ENCODE measurements at regions not wholly inside any gene's neighbourhood (a gene's known extent, or its start where the extent isn't known, plus 50 kb on each side); places are given as distances from the start of the nearest gene placed in this dataset.

GRCh38 chr1:60262701-60263100, 189.1 kb upstream of the C1orf87 start:
- no peak for TF ChIP-seq HOXA7 (CRISPR knock-in tag; IDR thresholded peaks at IDR 0.05; ENCODE audit: borderline replicate concordance)
- no peak for TF ChIP-seq ZNF366 (tag by site-specific recombination; conservative IDR thresholded peaks at IDR 0.05)
- no peak for TF ChIP-seq ZNF558 (tag by site-specific recombination; IDR thresholded peaks at IDR 0.05)
- TF ChIP-seq ZBTB49 (tag by site-specific recombination; IDR thresholded peaks at IDR 0.05; ENCODE audit: low read depth) = no peak
- TF ChIP-seq ZNF514 (tag by site-specific recombination; IDR thresholded peaks at IDR 0.05) = no peak
- no peak for TF ChIP-seq ZNF391 (tag by site-specific recombination; IDR thresholded peaks at IDR 0.05; ENCODE audit: borderline replicate concordance, low read depth)
- no peak for TF ChIP-seq ZNF416 (tag by site-specific recombination; IDR thresholded peaks at IDR 0.05)
- TF ChIP-seq ZNF223 (tag by site-specific recombination; IDR thresholded peaks at IDR 0.05) = no peak
- TF ChIP-seq ZNF169 (tag by site-specific recombination; IDR thresholded peaks at IDR 0.05) = no peak
- no peak for TF ChIP-seq ZNF660 (tag by site-specific recombination; IDR thresholded peaks at IDR 0.05)
- ChIA-PET POLR2A (no interaction called here), CTCF (no interaction called here)
- Histone ChIP-seq H3K4me1 (ENCODE audit: control insufficient read depth, insufficient read depth, low read length) (no peaks in the 10 kb centered on the region), H3K4me3 (ENCODE audit: low read depth, low read length) (no peak overlapping the region), H3K36me3 (ENCODE audit: control insufficient read depth in 2 of 2, insufficient read depth in 1 of 2, low read length in 2 of 2) (no peaks in the 10 kb centered on the region), H3K27ac (ENCODE audit: extremely low read depth, low read depth, low read length) (no peak overlapping the region), H3K9me3 (ENCODE audit: control insufficient read depth, insufficient read depth, low read depth, low read length) (no peaks in the 10 kb centered on the region)

- ChIA-PET POLR2A (no interaction called here), CTCF (interaction anchor here (0.6 kb wide), 1 partner anchor 87 kb away, joined by 3 read pairs; no protein-coding TSS in a partner anchor)
- Histone ChIP-seq H3K4me1 (ENCODE audit: control insufficient read depth, insufficient read depth, low read length) (no peaks in the 10 kb centered on the region), H3K9me3 (ENCODE audit: control insufficient read depth, insufficient read depth, low read depth, low read length) (no peaks in the 10 kb centered on the region), H3K27ac (ENCODE audit: extremely low read depth, low read depth, low read length) (no peak overlapping the region), H3K4me3 (ENCODE audit: low read depth, low read length) (no peak overlapping the region), H3K36me3 (ENCODE audit: control insufficient read depth in 2 of 2, insufficient read depth in 1 of 2, low read length in 2 of 2) (no peaks in the 10 kb centered on the region)
- no peak for TF ChIP-seq ZXDB (tag by site-specific recombination; IDR thresholded peaks at IDR 0.05)
- no peak for TF ChIP-seq ZNF76 (tag by site-specific recombination; IDR thresholded peaks at IDR 0.05; ENCODE audit: borderline replicate concordance, low read depth)
- no peak for TF ChIP-seq KLF16 (tag by site-specific recombination; IDR thresholded peaks at IDR 0.05)
- TF ChIP-seq ZNF664 (tag by site-specific recombination; IDR thresholded peaks at IDR 0.05) = no peak
- no peak for TF ChIP-seq ZNF121 (tag by site-specific recombination; IDR thresholded peaks at IDR 0.05)
- no peak for TF ChIP-seq ZNF280D (tag by site-specific recombination; IDR thresholded peaks at IDR 0.05)
- TF ChIP-seq ZNF274 (IDR thresholded peaks at IDR 0.05; ENCODE audit: low read length) = no peak
- no peak for TF ChIP-seq ZNF274 (tag by site-specific recombination; IDR thresholded peaks at IDR 0.05; ENCODE audit: borderline replicate concordance)
- TF ChIP-seq KLF1 (tag by site-specific recombination; IDR thresholded peaks at IDR 0.05) = no peak
- no peak for TF ChIP-seq ZNF202 (tag by site-specific recombination; IDR thresholded peaks at IDR 0.05; ENCODE audit: borderline replicate concordance)
- no peak for TF ChIP-seq WT1 (tag by site-specific recombination; IDR thresholded peaks at IDR 0.05)
- no peak for TF ChIP-seq PATZ1 (tag by site-specific recombination; IDR thresholded peaks at IDR 0.05)
- no peak for TF ChIP-seq ZNF596 (tag by site-specific recombination; IDR thresholded peaks at IDR 0.05)
- no peak for TF ChIP-seq ZNF280C (tag by site-specific recombination; IDR thresholded peaks at IDR 0.05)
- no peak for TF ChIP-seq ZNF501 (tag by site-specific recombination; IDR thresholded peaks at IDR 0.05)
- TF ChIP-seq ZNF391 (tag by site-specific recombination; IDR thresholded peaks at IDR 0.05; ENCODE audit: borderline replicate concordance, low read depth) = no peak
- TF ChIP-seq ZFHX2 (tag by site-specific recombination; conservative IDR thresholded peaks at IDR 0.05) = no peak
Measured at GRCh38 chr1:60257531-60257930, 184.0 kb upstream of the C1orf87 start.

Data from HEK293 (cell line).